ENCODE measurements at regions not wholly inside any gene's neighbourhood (a gene's known extent, or its start where the extent isn't known, plus 50 kb on each side); places are given as distances from the start of the nearest gene placed in this dataset.

DNA sequence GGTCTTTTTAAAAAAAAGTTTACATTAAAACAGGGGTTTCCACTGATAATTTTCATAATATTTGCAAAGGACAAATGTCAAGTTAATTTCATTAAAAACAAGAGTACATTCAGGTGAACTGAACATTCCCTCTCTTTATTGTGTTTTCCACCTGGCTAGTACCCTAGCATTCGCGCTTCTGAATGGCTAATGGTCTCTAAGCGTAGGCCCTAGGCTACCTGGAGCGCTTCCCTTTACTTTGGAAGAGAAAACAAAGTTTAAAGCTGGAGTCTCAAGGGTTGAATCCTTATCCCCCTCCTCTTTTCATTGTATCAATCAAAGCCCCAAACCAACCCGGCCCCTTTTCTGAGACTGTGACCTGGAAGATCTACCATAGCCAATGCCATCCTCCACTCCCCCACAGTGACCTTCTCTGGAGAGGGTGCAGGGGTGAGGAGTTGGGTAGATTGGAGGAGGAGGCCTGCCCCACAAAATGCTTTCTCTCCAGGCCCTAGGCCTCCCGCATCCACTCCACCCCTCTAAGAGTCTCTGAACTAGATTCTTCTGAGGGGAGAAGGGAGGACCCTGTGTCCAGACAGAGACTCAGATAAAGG lies 73.3 kb upstream of the TBCA start:
- Histone ChIP-seq H3K27me3 (ENCODE audit: insufficient read depth, low read depth, severe bottlenecking) (no peaks in the 10 kb centered on the region), H3K9me3 (ENCODE audit: severe bottlenecking) (peaks cover 9% of the 10 kb centered on the region), H3K27ac (no peak overlapping the region), H3K4me3 (ENCODE audit: low read depth, low read length) (no peak overlapping the region), H3K36me3 (no peaks in the 10 kb centered on the region)
- TF ChIP-seq CTCF (IDR thresholded peaks at IDR 0.05; ENCODE audit: low read depth, low read length), result no peak
- DNase-seq, result no peak

- H3K9me3 ChIP-seq (ENCODE audit: severe bottlenecking), result peaks cover 9% of the 10 kb centered on the region
- H3K27me3 ChIP-seq (ENCODE audit: insufficient read depth, low read depth, severe bottlenecking), result no peaks in the 10 kb centered on the region
- no peak overlapping the region for H3K4me3 ChIP-seq (ENCODE audit: low read depth, low read length)
- DNase-seq, result no peak
- TF ChIP-seq CTCF (IDR thresholded peaks at IDR 0.05; ENCODE audit: low read depth, low read length), result no peak
- no peak overlapping the region for H3K27ac ChIP-seq
- H3K36me3 ChIP-seq, result no peaks in the 10 kb centered on the region
These were observed 71.7 kb upstream of the TBCA start for GRCh38 chr5:77847814-77848290.

DNA sequence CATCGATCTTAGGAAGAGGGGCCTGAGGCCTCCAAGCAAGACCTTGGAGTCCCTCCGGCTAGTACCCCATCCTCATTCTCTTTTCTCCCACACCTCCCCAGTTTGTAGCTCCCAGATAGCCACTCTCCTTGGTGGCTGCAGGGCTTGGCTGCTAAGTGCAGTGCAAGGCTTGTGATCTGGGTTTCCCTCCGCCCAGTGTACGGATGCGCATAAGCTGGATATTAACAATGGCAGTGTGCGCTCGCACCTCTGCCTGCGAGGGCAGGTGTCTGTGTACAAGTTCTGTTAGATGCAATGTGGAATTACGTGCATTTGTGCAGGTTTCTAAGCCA lies 71.0 kb upstream of the TBCA start:
- Histone ChIP-seq H3K4me3 (ENCODE audit: low read depth, low read length) (no peak overlapping the region), H3K36me3 (no peaks in the 10 kb centered on the region), H3K9me3 (ENCODE audit: severe bottlenecking) (peaks cover 9% of the 10 kb centered on the region), H3K27ac (no peak overlapping the region), H3K27me3 (ENCODE audit: insufficient read depth, low read depth, severe bottlenecking) (no peaks in the 10 kb centered on the region)
- no peak for TF ChIP-seq CTCF (IDR thresholded peaks at IDR 0.05; ENCODE audit: low read depth, low read length)
- no peak for DNase-seq

GRCh38 chr5:77846422-77847128 lies 70.4 kb upstream of the TBCA start:
- Histone ChIP-seq H3K4me3 (ENCODE audit: low read depth, low read length) (no peak overlapping the region), H3K27me3 (ENCODE audit: insufficient read depth, low read depth, severe bottlenecking) (no peaks in the 10 kb centered on the region)

DNA sequence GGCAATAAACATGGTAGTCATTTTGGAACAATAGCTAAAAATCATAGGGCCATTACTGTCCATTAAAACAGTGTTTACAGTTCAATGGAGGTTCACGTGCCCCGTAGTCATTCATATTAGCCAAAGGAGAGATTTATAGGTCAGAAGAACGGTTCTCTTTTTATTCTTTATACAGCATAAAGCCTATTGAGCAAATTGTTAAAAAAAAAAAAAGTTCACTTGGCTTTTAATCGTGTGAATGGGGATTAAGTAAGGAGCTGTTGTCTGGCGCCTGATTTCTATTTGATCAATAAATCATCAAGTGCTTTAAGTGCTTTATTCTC lies 69.1 kb upstream of the TBCA start:
- no peak overlapping the region; the same call in 1 of the 2 replicates for H3K27ac ChIP-seq
- no peaks in the 10 kb centered on the region for H3K27me3 ChIP-seq (ENCODE audit: insufficient read depth, low read depth, severe bottlenecking)
- no peaks in the 10 kb centered on the region for H3K9me3 ChIP-seq (ENCODE audit: severe bottlenecking)
- no peaks in the 10 kb centered on the region for H3K36me3 ChIP-seq
- no peak for DNase-seq
- H3K4me3 ChIP-seq (ENCODE audit: low read depth, low read length), result no peak overlapping the region
- no peak for TF ChIP-seq CTCF (IDR thresholded peaks at IDR 0.05; ENCODE audit: low read depth, low read length)

More at GRCh38 chr5:77846422-77847128, 70.4 kb upstream of the TBCA start:
- Histone ChIP-seq H3K27ac (no peak overlapping the region), H3K36me3 (no peaks in the 10 kb centered on the region), H3K9me3 (ENCODE audit: severe bottlenecking) (peaks cover 9% of the 10 kb centered on the region)
- DNase-seq, result no peak
- no peak for TF ChIP-seq CTCF (IDR thresholded peaks at IDR 0.05; ENCODE audit: low read depth, low read length)

Measured in WERI-Rb-1 (cell line).